SIG-M5 (cell line): ENCODE measurements at regions not wholly inside any gene's neighbourhood (a gene's known extent, or its start where the extent isn't known, plus 50 kb on each side); places are given as distances from the start of the nearest gene placed in this dataset.
"Not testable (repeated sequence)": the region's sequence is repeated elsewhere in the genome, so short reads cannot be mapped to it uniquely, and the experiment has no call there.

Source experiments
- DNase-seq: peaks from one replicate; lab custom pipeline; 2025; lab: John Stamatoyannopoulos, UW

DNA sequence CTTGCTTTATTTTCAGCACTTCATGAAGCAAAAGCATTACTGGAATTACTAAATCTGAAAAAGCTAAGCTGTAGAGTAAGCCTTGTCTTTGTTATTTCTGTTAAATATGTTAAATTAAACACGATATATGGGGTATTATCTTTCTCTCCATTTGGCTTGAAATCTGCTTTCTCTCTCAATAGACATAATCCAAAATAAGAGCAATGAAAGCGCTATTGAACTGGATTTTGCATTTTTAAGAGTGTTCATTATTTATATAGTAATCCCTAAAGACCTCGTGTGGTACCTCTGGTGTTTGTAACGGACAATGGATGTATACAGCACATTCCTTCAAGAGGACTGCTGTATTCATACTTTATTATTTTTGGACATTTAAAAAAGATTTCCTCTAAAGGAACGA is 91.5 kb upstream of the KCNE2 start:
- DNase-seq = no peak

DNA sequence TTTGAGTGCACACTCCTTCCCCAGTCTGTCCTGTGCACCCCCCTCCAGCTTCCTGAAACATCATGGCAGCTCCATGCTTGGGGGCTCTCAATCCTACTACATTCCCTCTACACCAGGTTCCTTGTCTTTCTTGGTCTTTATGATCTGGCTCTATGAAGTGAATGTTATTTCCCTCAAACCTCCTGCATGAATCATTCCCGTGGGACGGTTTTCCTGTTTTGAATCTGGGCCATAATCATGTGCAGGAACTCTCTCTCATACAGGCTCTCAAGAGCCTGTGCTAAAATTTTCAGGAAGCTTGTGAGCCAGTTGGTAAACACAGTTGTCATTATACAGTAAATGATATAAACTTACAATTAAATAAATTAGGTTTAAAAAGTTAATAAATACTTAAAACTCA is 89.8 kb upstream of the KCNE2 start:
- DNase-seq = no peak

DNA sequence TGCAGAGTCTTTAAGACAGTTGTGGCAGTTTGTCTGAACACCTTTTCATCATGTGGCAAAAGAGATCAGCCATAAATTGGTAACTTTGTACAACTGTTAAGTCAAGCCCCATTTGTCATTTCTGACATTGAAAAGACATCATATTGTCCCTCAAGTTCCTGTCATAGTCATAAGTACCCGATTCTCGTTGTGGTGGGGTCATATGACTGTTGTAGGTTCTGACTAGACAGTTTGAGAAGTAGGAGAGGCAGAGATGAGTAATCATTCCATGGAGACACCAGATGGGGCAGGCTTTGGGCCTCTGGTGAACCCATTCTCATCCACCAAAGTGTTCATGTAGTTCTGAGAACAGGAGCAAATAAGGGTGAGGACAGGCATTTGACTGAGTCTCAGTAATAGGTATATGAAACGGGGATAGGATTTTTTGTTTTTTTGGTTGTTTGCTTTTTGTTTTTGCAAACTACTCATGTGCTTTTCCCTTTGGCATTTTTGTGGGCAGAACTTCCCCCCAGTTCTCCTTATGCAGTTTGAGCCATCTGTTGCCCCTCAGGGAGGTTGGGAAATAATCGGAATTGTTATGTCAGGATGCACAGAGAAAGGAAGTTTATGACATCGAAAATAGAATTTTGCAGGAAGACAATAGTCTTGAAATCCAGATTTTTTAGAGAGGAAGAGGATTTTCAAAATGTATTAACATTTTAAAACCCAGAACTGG is 86.9 kb upstream of the KCNE2 start:
- DNase-seq = no peak

- no peak for DNase-seq
Observed at GRCh38 chr21:34278451-34278850, 85.4 kb upstream of the KCNE2 start.

GRCh38 chr21:34279285-34279684 is 84.5 kb upstream of the KCNE2 start:
- DNase-seq = no peak

- DNase-seq = no peak
Observed at GRCh38 chr21:34279883-34280282, 83.9 kb upstream of the KCNE2 start.

DNA sequence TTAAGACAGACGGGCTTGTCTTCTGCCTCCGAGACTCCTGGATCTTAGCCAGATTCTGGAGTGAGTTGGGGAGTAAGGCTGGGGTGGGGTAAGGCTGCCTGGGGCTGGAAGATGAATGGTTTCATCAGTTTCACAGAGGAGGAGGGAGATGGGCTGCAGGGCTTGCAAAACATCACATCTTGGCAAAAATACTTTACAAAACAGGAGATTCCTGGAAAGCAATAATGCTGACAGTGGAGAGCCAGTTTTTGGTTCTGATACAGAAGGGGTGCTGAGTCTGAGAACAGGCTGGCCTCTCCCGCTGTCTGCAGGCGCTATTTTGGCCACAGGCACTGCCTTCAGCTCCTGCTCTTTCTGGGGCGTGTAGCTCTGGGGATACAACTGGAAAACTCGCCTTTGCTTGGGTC is 83.4 kb upstream of the KCNE2 start:
- DNase-seq = no peak

- no peak for DNase-seq
Observed at GRCh38 chr21:34280959-34281358, 82.8 kb upstream of the KCNE2 start.

- no peak for DNase-seq
Observed at GRCh38 chr21:34282223-34282622, 81.6 kb upstream of the KCNE2 start.

DNA sequence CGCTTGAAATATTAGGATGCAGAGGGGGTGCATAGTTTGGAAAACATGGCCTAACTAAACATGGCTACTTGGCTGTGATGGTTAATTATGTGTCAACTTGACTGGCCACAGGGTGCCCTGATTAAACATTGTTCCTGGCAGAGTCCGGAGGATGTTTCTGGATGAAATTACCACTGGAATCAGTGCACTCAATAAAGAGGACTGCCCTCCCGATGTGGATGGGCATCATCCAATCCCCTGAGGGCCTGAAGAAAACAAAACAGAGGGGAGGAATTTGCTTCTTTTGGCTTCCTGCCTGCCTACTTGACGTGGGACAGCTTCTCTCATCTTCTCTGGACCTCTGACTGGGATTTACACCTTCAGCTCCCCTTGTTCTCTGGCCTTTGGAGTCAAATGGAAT is 79.1 kb upstream of the KCNE2 start:
- DNase-seq = no peak

DNA sequence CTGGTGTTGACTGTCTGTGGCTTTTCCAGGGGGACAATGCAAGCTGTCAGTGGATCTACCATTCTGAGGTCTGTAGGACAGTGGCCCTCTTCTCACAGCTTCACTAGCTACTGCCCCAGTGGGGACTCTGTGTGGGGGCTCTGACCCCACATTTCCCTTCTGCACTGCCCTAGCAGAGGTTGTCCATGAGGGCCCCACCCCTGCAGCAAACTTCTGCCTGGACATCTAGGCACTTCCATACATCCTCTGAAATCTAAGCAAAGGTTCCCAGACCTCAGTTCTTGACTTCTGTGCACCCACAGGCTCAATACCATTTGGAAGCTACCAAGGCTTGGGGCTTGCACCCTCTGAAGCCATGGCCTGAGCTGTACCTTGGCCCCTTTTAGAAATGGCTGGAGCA is 75.8 kb upstream of the KCNE2 start:
- DNase-seq = not testable (repeated sequence)

DNA sequence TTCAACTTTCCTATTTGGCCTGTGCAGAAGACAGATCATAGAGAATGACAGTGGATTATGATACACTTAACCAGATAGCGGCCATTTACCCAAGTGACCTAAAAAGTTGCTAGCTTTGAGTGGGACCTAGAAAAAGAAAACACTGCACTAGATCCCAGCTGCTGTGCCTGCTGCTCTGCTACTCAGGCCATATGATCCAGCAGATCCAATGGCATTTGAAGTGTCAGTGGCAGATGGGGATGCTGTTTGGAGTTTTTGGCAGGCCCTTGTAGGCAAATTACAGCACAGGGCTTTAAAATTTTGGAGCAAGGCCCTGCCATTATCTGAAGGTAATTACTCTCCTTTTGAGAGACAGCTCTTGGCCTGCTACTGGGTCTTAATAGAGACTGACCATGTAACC is 74.0 kb upstream of the KCNE2 start:
- no peak for DNase-seq

GRCh38 chr21:34296878-34297277 is 66.9 kb upstream of the KCNE2 start:
- DNase-seq = no peak

DNA sequence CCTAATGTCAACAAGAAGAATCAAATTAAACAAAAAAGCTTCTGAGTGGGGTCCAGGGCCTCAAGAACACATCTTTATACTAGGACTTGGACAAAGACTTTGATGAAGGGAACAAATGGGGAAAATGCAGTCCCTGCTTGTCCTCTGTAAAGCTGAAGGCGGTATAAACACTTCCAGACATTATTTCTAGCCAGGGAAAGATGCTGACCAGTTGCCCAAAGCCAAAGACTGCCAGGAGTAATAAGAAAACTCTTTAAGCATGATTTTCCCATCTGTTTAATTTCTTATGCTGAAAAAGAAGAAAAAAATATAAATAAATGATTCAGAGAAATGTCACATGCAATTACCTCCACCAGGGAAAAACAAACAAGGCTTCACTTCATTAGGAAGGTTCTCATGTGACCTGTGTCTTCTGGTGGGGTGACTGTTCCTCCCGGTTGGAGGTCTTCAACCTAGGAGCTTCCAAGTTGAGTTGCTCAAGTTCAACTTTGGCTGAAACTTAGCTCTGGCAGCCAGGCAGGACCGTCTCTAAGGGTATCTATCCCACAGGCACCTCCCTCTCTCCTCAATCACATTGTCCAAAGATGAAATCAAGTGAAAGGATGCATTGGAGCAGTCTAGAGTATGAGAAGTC is 65.2 kb upstream of the KCNE2 start:
- no peak for DNase-seq

DNA sequence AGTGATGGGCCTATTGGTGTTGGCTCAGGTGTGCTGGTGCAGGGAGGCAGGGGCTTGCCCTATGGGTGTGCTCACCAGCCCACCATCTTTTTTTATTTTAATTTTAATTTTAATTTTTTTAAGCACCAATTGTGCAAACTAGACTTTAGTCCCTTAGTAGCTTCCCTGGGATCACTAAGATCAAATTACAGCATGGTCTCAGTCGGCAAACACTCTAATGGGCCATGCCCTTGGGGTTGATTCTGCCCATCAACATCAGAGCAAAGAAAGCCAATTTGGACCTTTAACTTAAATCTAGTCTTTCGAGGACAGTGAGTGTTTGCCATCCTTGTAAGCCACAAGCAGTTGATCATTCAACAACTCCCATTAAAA is 64.7 kb upstream of the KCNE2 start:
- no peak for DNase-seq

DNA sequence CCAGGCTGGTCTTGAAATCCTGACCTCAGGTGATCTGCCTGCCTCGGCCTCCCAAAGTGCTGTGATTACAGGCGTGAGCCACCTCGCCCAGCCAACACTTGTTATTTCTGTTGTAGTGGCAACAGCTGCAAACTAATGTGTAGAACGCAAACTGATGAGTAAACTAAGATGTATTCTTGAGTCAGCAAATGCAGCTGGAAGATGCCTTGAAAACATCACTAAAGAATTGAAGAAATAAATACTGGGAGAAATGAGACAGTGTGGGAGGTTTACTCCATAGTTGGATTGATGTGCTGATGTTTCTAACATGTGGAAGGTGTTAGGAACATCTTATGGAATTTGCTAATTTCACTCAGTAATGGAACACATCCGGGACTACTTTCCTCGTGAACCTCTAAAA is 61.3 kb upstream of the KCNE2 start:
- no peak for DNase-seq

DNA sequence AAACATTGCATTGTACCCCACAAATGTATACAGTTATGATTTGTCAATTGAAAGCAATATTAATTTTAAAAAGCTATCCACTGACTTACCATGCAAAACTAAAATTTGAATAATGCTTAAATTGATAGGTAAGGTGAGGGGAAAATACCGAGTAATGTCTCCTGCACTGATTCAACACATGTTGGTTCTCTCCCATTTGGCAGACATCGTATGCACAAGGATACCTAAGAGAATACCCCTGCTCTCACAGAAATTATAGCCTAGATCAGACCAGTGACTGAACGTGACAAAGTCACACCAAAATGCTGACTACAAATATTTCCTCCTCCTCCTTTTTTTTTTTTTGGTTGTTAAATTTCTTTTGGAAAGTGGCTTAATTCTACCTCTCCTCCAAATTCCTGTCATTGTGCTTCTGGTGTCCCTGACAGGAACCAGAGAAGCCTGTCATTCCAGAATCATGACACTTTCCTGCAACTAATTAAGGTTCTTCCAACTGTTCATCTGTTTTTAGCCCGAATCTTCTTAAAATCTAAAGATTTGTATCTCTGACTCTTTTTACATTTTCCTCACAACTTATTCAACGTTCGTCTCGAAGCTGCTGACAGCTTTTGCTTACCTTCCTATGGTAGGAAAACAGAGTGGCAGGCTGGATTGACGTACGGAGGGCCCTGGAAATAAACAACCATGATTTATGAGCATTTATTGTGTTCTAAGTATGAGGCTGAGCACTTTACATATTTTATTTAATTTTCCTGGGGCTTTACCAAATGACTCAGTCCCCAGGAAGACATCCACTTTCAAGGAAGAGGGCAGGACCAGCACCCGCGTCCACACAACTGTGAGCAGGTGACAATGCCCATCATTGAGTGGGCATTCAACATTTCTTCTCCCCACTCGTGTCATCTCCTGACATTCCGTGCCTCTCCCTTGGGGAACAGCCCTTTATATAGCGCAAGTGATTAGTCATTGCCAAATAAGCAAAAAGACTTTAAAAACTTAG is 57.9 kb upstream of the KCNE2 start:
- no peak for DNase-seq

DNA sequence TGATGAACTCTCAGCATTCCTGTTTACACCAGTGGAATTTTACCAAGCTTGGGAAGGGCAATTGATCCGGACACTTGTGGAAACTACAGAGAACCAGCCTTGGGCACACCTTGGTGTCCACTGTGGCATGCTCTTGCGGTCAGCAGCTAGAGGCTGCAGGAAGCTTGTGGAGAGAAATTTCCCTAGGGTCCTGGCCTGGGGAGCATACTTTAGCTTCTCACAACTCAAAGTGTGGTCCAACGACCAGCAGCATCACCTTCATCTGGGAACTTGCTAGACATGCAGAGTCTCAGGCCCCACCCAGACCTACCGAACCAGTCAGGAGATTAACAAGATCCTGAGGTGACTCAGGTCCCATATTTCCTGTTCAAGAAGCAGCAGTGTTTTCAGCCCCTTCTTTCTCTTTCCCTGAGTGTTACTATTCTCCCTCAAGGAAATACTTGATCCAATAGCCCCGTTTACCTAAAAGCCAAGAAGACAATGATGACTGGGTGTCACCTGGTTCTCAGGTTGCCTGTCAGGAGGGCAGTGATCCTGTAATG is 55.7 kb upstream of the KCNE2 start:
- no peak for DNase-seq

- DNase-seq = no peak
Observed at GRCh38 chr21:34311561-34312330, 52.1 kb upstream of the KCNE2 start.

DNA sequence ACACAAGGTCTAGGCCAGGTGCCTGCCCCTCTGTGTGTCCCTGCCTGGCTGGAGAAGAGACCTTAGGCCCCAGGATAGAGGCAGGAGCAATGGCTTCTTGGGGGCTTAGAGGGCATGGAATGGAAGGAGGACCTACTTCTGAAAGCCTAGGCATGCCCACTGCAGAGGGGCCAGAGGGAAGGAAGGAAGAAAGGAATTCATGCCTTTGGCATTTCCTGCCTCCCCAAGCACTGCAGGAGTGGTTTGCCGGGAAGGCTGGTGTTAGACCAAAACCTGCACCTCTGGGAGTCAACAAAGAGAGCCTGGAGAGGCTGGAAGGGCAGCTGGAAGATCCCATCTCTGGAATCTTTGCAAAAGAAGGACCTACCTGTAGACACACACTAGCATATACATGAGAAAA is 50.7 kb upstream of the KCNE2 start:
- no peak for DNase-seq
